NCI-H1694 (cell line): ENCODE measurements at regions not wholly inside any gene's neighbourhood (a gene's known extent, or its start where the extent isn't known, plus 50 kb on each side); places are given as distances from the start of the nearest gene placed in this dataset.

Source experiments
- DNase-seq: peaks from one replicate; lab custom pipeline; 2025; lab: John Stamatoyannopoulos, UW

DNA sequence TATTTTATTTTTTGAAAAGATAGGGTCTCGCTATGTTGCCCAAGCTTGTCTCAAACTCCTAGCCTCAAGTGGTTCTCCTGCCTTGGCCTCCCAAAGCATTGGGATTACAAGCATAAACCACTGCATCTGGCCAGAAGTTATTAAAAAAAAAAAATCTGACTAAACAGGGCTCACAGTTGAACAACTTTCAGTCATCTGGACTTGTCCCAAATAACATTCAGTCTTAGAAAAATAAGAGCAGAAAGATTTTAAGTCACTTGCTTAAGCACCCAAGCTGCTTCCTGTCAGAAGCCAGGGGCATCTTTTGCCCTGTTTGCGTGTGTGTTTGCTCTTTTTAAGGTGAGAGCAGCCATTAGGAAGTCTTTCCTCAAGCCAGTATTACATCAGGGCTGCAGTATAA, 286.8 kb downstream of the LMO4 start:
- no peak for DNase-seq

DNA sequence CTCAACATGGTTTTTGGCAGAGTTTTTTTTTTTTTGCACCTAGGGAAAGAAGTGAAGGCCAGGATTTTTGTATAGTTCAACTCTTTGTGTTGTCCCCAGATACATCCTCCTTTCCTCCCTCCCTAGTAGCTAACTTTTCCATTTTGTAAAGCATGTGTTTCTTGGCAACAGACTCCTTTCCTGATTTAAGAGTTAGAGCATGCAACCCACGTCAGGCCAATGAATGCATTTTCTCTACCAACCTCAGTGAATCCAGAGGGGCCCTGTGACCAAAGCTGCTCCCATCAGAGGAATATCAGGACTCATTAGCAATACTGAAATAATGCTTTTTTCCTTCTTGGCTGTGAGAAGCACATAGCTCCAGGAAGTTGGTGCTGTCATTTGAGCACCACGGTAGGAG, 287.2 kb downstream of the LMO4 start:
- DNase-seq, result no peak

DNA sequence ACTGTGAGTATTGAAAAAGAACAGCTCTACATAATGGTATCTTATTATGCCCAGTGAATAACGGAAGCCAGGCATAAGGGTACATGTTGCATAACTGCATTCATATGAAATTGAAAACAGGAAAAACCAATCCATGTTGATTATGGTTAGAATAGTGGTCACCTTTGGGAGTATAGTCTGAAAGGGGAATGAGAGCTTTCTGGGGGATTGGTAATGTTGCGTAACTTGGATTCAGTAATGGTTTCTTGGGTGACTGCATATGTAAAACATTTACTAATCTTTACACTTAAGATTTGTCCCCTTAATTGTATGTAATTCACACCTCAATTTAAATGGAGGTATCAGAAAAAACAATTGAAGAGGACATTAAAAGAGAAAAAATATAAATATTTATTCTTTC, 292.1 kb downstream of the LMO4 start:
- DNase-seq, result no peak

DNA sequence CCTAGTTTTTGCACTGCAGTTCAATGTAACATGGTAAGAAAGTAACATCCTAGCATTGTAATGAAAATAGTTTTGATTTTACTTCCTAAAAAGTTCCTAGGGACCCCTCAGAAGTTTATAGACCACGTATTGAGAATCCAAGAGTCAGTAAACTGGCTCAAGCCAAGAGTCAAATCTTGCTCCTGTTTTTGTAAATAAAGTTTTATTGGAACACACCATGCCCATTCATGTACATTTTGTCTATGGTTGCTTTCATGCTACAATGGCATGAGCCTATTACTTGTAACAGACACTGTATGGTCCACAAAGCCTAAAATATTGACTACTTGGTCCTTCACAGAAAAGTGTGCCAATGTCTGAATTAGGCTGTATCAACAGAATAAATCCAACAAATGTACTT, 301.0 kb downstream of the LMO4 start:
- no peak for DNase-seq

DNA sequence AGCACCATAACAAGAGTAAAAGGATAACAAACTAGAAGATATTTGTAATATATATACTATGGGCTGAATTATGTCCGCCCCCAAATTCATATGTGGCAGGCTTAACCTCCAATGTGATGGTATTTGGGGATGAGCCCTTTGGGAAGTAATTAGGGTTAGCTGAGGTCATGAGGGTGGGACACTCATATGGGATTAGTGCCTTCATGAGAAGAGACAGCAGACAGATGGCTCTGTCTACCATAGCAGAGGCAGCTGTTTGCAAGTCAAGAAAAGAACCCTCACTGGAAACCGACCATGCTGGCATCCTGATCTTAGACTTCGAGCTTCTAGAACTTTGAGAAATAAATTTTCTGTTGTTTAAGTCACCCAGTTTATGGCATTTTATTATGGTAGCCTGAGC, 303.6 kb downstream of the LMO4 start:
- DNase-seq, result no peak

DNA sequence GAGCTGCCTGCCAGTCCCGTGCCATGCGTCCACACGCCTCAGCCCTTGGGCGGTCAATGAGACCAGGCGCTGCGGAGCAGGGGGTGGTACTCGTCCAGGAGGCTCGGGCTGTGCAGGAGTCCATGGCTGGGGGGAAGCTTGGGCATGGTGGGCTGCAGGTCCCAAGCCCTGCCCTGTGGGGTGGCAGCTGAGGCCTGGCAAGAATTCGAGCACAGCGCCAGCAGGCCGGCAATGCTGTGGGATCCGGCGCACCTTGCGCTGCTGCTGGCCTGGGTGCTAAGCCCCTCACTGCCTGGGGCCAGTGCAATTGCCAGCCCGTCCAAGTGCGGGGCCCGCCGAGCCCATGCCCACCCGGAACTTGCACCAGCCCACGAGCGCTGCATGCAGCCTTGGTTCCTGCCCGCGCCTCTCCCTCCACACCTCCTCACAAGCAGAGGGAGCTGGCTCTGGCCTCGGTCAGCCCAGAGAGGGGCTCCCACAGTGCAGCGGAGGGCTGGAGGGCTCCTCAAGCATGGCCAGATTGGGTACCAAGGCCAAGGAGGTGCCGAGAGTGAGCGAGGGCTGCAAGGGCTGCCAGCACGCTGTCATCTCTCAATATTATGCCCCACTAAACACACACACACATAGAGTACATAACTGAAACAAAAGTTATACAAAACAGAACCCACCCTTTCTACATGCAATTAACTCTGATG, 307.7 kb downstream of the LMO4 start:
- DNase-seq, result no peak

DNA sequence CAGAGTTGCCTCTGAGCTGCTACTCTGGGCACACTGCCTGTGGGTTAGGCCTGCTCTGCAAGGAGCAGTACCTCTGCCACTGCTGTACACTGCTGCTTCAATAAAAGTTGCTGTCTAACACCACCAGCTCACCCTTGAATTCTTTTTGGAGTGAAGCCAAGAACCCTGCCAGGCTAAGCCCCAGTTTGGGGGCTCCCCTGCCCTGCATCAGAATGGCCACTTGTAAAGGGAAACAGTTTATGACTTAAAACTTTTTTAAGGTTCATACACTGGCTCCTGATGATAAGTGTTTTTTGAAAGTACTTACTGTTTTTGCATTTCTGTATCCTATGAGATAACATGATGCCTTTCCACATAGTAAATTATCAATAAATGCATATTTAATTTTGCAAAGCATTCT, 310.0 kb downstream of the LMO4 start:
- DNase-seq, result no peak

DNA sequence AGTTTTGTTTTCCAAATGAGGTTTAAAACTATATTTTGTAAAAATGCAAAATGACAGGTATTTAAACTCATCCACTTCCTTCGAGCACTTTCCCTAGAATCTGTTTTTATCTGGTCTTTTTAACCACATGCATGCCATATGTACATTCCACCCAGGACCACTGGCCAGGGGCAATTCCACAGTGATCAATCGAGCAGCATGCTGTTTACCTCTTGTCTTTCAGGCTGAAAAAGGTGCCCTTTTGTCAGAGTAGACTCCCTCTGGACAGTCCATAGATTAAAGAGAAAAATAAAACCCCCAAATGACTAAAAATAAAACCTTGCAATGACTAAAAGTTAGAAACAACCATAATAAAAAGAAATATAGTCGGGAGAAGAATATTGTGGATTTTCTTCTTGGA, 313.3 kb downstream of the LMO4 start:
- DNase-seq, result no peak

DNA sequence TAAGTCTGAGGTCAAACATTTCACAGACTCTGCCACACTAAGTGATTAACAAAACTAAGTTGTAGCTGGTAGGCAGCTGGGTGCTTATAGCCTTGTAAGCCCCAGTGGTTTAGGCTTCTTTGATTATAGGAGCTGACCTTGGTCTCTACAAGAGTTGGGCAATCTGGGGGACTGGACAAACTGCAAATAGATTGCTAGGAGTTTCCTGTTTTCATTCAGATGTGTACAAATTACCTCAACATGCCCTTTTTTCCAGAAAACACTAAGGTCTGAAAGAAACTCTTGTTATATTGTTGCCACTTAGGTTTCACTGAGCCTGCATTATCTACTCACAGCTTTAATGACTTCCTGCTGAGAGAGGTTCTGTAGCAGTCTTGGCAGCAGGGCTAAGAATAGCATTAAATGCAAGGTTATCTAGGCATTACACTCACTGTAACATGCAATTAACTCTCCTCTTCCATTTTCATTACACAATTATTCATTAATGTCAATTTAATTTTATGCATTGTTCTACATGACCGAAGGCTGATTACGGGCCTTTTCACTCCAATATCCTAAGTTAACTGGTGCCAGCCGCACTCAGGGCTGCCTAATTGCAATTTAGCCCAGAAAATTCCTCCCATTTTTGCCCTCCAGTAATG, 314.0 kb downstream of the LMO4 start:
- DNase-seq, result no peak

DNA sequence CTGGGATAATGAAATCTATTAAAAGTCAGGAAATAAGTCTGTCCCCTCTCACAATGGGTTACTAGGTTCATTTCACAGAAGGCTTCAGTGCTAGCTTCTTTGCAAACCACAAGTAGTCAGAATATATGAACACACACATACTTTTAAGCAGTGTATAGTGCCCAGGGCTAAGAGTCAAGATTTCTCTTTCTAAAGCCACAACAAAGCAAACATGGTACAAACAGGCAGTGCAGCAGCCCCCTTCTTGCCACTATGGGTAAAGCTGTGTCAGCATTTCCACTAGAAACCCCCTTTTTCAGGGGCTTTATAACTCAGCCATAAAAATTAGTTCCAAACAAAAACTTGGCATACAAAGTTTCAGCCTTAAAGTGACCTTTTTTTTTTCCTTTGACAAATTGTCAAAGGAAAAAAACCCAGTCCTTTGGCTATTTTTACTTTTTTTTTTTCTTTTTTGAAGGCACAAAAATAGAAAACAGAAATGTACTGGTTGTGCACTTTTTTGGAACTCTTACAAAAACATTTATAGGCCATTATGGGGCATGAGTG, 315.4 kb downstream of the LMO4 start:
- DNase-seq, result no peak

DNA sequence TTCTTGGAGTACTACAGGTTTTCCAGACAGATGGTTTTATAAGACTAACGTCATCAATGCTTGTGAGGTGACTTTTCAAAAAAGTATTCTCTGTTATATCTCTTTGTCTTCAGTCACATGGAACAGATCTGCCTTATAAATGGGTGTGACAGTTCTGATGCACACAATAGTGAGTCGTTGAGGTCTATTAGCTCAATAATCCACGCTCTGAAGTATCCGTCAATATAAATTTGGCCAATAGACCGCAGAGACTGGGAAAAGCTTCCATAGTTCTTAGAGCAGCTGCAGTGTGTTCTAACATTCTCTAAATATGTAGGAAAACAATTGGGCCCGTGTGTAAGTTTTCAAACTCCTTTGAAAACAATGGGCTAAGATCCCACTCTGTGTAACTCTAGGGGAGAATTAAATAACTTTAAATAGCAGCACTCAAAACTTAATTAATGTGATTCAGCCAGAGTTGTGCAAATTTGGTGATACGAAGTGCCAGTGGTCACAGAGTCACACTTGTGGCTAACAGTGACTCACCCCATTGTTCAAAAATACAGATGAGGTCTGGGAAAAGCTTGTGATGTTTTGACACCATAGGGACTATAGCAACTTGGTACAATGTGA, 316.0 kb downstream of the LMO4 start:
- DNase-seq, result no peak

DNA sequence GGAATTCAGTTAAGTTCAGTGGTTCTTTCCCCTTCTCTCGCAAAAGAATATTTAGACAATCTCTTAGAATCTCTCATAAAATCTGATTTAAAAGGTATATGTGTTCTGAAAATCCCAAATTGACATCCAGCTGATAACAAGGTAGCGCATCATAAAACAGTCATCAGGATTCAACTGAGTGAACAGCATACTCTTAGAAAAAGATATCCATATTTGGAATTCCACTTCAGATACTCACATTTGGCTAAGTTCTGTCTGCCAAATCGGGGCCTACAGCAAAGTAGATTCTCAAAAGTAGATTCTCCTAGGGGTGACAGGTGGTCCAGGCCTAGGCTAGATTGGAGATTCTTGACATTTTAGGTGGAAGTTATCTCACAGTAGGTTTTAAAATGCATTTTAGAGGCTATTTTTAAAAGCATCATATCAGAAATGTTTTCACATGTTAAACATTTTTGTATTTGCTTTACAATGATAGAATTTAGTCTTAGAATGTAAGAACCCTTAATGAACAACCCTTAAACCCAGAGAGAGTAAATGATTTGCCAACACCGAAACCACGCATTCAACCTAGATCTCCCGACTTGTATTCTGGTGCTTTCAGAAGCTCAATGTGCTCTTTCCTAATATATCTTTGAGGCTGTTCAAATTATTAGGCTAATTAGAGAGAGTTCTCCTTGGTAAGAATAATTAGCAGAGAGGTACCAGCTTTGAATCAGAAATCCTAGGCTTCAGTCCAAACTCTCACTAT, 318.9 kb downstream of the LMO4 start:
- DNase-seq, result no peak

DNA sequence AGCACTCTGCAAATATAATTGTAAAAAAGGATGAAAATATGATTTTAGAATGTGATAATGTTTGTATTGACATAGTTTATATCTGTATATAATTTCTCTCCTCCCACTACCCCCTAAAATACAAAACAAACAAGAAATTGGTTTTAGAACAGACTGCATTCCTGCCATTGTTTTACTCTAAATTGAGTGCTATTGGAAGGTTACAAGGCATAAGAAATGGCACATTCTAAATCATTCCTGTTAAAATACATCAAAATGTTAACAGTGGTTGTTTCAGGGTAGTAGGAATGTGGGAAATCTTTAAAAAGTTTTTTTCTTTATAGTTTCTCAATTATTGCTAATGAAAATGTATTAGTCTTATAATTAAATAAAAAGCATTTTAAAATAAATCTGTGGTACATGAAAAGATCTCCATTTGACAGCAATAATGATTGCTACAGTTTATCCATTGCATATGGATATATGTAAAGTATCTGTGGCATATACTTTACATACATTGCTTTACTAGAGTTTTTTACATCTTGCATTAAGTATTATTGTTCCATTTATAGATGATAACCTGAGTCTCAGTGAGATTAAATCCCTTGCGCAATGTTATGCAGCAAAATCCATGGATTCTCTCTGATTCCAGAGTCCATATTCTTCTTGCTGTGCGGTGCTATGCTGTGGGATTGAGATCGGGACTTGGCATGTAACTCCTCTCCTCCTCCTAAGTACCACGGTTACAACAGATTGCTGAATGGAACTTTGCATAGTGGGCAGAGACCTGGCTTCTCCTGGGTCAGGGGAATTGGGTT, 319.8 kb downstream of the LMO4 start:
- no peak for DNase-seq

DNA sequence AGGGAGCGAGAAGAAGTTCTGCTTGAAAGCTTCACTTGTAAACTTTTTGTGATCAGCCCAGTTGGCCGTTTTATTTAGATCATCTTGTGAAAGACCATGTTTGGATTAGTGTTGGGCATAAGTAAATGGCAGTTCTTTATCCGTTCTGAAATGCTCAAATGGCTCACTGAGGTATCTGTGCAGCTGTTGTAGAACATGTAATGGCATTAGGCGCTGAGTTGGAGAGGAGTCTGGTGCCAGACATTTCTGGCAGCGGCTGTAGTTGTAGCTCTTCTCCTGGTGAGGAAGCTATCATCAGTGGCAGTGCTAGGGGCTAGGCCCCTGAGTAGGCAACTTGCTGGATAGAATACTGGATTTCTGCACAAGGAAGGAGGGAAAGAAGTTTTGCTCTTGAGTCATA, 321.6 kb downstream of the LMO4 start:
- no peak for DNase-seq

DNA sequence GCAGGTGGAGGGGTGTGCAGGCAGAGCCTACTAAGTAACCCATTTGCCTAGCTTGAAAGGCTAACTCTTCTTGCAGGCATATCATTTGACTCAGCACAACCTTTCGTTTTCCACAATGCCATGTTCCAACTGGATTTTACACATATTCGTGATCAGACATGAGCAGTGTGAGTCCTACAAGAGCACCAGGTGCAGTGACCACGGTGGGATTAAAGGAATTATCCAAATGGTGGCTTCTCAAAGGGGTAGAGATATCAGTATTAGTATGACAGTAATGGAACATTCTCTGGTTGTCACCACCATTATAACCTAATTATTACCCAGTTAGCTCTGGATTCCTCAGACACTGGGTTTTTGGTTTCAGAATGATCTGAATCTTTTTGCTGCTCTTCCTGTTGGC, 323.5 kb downstream of the LMO4 start:
- no peak for DNase-seq

DNA sequence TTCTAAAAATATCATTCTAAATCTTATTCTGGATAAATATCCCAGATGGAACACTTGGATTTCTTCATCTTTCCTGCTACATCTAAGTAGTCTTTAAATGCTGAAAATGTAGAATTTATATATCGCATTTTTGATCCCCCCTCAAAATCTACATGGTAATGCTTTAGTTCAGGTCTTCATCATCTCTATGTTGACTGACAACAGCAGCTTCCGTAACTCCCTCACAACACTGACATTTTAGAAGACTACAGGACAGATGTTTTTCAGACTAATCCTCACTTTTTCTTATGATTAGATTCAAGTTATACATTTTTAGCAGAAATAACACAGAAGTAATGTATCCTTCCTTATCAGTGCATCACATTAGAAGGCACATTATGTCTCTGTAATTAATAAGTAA, 336.5 kb downstream of the LMO4 start:
- DNase-seq, result no peak

DNA sequence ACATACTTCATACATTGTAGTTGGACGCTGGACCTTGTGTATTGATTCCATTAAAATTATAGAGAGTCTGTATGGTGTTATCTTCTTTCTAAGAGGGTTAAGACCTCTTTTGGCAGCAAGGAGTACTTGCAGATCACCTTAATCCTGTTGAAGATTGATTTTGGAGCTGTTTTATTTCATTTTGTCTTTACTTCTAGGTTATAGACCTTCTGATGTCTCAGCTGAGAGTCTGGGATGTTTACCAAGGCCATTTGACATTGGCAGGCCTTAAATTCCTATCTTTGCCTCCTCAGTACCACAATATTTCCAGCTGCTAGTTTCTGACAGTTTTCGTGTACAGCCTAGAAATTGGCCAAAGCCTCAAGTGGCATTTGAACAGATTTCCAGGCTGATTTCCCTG, 338.0 kb downstream of the LMO4 start:
- no peak for DNase-seq

DNA sequence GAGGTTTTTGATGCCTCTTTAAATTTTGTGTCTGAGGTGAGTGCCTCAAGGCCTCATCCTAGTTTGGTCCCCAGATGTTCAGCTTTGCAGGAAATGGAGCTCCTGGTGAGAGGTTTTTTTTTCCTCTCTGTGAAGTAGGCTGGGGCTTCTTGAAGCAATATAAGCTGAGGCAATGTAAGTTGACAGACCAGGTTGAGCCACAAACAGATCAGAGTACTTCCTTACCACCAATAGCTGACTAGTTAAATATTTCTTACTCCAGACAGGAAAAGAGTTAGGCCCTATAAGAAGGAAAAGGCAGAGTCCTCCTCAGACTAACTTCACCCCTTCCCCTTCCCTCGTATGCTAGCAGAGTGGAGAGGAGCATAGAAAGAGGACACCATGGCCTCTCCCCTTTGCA, 341.0 kb downstream of the LMO4 start:
- no peak for DNase-seq

DNA sequence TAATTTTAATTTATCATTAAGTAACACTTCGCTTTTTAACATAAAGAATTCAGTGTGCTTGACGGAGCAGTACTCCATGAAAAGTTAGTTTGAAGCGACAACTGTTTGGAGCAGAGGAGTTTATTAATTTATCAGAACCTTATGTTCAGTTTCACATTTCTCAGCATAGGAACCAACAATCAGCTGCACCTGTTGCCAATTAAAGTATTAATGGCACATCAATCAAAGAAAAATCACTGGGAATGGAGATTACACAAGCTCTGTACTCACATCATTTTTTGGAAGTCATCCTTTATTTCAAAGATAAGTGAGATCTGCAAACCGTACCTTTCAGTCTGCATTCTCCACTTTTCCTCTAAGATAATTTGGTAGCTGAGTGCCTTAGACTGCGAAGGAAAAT, 344.6 kb downstream of the LMO4 start:
- DNase-seq, result no peak

DNA sequence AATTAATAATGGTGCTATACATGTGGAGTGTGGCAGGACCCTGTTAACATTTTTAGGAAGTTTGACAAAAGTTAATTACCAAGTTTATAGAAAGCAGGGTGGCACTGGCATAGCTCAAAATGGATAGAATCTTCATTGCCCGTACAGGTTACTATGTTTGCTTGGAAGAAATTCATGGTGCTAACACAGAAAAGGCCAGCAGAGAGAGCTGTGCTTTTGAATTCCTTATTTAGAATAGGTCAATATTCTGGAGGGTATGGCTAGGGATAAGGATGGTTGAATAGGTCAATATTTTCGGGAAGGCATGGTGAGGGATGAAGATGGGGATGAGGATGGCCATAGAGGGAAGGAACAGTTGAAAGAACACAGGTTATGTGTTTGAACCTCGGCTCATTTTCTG, 345.1 kb downstream of the LMO4 start:
- no peak for DNase-seq

DNA sequence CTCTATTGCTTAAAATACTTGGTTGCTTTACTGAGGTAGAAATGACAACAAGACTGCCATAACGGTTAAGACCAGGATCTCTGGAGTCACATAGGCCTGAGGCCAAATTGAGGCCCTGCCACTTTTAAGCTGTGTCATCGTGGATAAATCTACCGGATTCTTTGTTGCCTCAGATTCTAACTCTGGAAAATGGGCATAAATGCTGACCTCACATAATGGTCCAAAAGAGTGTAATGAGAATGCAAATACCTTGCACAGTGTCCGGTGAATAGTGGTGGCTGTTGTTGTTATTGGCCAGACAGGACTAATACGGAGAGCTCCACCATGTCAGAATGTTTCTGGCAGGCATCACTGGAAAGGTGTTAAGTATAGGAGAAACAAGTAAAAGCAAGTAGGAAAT, 346.1 kb downstream of the LMO4 start:
- DNase-seq, result no peak

DNA sequence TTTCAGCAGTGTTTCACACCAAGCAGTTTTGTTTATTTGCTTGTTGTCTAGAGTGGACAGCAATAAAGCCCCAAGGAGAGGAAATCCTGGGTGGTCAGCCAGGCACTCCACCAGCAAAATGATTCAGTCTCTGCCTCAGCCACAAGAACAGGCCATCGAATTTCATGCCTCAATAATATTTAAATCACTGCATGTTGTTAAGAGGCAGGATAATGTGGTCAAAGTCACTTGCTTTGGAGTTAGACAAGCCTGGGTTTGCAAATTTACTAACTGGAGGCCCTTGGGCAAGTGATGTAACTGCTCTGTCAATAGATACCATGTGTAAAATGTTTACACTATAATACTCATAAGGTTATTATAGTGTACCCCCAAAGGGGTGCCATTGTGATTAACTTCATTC, 349.6 kb downstream of the LMO4 start:
- no peak for DNase-seq
